MM.1S (cell line): ENCODE measurements at regions not wholly inside any gene's neighbourhood (a gene's known extent, or its start where the extent isn't known, plus 50 kb on each side); places are given as distances from the start of the nearest gene placed in this dataset.

Experiments used
- EZH2 ChIP-seq: fragments of 300-600 bp; sonication (generic); optimal IDR thresholded peaks from 2 replicates; pipeline ENCODE3; 2017; ENCODE audit warnings: low read depth, mild to moderate bottlenecking, antibody characterized with exemption, low read length, mixed read lengths
- EZH2phosphoT487 ChIP-seq: fragments of 300-600 bp; sonication (generic); IDR thresholded peaks from 2 replicates; pipeline ENCODE4 v1.6.1; 2018; ENCODE audit warnings: antibody characterized with exemption, low read length
- TF ChIP-seq, protein P1 (sequence below): fragments of 300-600 bp; sonication (generic); IDR thresholded peaks from 2 replicates; pipeline ENCODE4 v1.5.1; 2016; ENCODE audit warnings: antibody characterized with exemption, low read length, mixed read lengths

GRCh38 chr3:8327739-8328138, 173.9 kb upstream of the LMCD1 start:
- TF ChIP-seq EZH2 (no peak), EZH2phosphoT487 (no peak)
- TF ChIP-seq, protein P1, sequence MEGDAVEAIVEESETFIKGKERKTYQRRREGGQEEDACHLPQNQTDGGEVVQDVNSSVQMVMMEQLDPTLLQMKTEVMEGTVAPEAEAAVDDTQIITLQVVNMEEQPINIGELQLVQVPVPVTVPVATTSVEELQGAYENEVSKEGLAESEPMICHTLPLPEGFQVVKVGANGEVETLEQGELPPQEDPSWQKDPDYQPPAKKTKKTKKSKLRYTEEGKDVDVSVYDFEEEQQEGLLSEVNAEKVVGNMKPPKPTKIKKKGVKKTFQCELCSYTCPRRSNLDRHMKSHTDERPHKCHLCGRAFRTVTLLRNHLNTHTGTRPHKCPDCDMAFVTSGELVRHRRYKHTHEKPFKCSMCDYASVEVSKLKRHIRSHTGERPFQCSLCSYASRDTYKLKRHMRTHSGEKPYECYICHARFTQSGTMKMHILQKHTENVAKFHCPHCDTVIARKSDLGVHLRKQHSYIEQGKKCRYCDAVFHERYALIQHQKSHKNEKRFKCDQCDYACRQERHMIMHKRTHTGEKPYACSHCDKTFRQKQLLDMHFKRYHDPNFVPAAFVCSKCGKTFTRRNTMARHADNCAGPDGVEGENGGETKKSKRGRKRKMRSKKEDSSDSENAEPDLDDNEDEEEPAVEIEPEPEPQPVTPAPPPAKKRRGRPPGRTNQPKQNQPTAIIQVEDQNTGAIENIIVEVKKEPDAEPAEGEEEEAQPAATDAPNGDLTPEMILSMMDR, result no peak
